Natural killer cell treated with Interleukin-12 subunit alpha and Interleukin-12 subunit beta and Interleukin-15 and Interleukin-18, amount 100 ng/mL, for 72 hours (primary cell): ENCODE measurements at regions not wholly inside any gene's neighbourhood (a gene's known extent, or its start where the extent isn't known, plus 50 kb on each side); places are given as distances from the start of the nearest gene placed in this dataset.

ENCODE experiments used
- ATAC-seq, 2 donors: fragments of 150-1000 bp; cut with Tn5 transposase in 1 of 2; sonication (Bioruptor Pico), chemical (Tn5 transposase) in 1 of 2; 2 replicates each; pipeline ENCODE4 v1.10.0; 2021
- DNase-seq: peaks from one replicate; pipeline ENCODE4 v3.0.0; 2022; ENCODE audit warnings: low spot score
- H3K27ac Mint-ChIP-seq, 2 donors: 1 replicate in 1 of 2; 2 replicates in 1 of 2; pipeline ENCODE4 v1.8.0; 2022; ENCODE audit warnings: mixed read lengths in 2 of 2, mild to moderate bottlenecking in 1 of 2, moderate library complexity in 1 of 2
- H3K27me3 Mint-ChIP-seq, 2 donors: 1 replicate in 1 of 2; 2 replicates in 1 of 2; pipeline ENCODE4 v1.8.0; 2022; ENCODE audit warnings: mixed read lengths in 2 of 2
- H3K36me3 Mint-ChIP-seq: one replicate; pipeline ENCODE4 v1.8.0; 2022; ENCODE audit warnings: mixed read lengths
- H3K4me1 Mint-ChIP-seq, 2 donors: 1 replicate in 1 of 2; 2 replicates in 1 of 2; pipeline ENCODE4 v1.8.0; 2022; ENCODE audit warnings: low read depth in 2 of 2, mixed read lengths in 2 of 2, mild to moderate bottlenecking in 1 of 2
- H3K4me3 Mint-ChIP-seq: one replicate; pipeline ENCODE4 v1.8.0; 2022; ENCODE audit warnings: mixed read lengths
- H3K9me3 Mint-ChIP-seq: 2 replicates; pipeline ENCODE4 v1.8.0; 2022; ENCODE audit warnings: mixed read lengths

DNA sequence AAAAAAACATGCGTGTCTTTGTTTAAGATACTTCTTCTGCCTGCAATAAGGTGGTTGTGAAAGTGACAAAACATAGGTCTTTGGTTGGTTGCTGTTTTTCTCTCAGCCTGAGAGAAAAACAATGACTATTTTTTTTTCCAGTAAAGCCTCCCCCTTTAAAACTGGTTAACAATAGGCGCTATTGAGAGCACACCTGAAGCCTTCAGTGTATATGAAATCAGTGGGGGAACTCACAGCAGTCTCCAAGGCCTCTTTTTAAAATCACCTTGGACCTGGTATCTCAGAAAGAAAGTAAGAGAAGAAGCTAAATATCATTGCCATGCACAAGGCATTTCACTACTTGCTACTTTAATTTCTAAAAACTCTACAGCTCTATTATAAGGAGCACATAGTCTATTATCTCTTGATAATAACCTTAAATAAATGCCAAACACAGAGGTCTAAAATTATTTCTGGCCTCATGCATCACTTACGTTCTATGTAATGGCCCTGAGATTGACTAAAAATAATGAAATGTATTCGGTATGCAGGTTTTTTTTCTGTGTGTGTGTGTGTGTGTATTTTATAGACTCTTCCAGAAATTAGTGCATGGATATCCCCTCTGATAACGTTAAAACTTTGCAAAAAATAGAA, 544.4 kb downstream of the TDRD15 start:
- no peaks in the 10 kb centered on the region for H3K4me1 Mint-ChIP-seq
- H3K27ac Mint-ChIP-seq, result no peak overlapping the region
- no peak for ATAC-seq
- peaks cover 28% of the 10 kb centered on the region for H3K9me3 Mint-ChIP-seq
- DNase-seq, result no peak
- no peaks in the 10 kb centered on the region for H3K36me3 Mint-ChIP-seq
- no peak overlapping the region for H3K4me3 Mint-ChIP-seq
- H3K27me3 Mint-ChIP-seq, result no peaks in the 10 kb centered on the region

- Mint-ChIP-seq H3K27me3 (no peaks in the 10 kb centered on the region), H3K4me3 (no peak overlapping the region), H3K9me3 (peaks cover 14% of the 10 kb centered on the region), H3K4me1 (no peaks in the 10 kb centered on the region), H3K36me3 (peaks cover 11% of the 10 kb centered on the region), H3K27ac (no peak overlapping the region)
- no peak for ATAC-seq
- no peak for DNase-seq
These were observed 552.3 kb downstream of the TDRD15 start for GRCh38 chr2:21676041-21676440.

DNA sequence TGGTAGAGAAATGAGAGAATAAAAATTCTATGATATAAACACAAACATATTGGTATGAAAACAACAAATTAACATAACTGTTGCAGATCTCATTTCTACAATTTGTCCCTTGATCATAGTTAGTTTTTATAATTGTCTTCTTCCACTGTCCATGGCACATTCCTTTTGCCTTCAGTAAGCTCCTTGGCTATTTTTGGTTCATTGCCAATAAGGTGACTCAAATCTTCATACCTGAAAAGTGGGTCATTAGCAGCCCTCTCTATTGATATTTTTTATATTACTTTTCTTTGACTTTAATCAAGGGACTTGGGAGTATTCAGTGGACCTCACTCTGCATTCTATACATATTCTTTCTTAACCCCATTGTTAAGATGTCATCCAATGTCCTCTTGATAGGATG, 552.9 kb downstream of the TDRD15 start:
- no peaks in the 10 kb centered on the region for H3K4me1 Mint-ChIP-seq
- no peak overlapping the region for H3K4me3 Mint-ChIP-seq
- DNase-seq, result no peak
- ATAC-seq, result no peak
- no peak overlapping the region for H3K27ac Mint-ChIP-seq
- peaks cover 11% of the 10 kb centered on the region for H3K36me3 Mint-ChIP-seq
- H3K9me3 Mint-ChIP-seq, result peaks cover 14% of the 10 kb centered on the region
- no peaks in the 10 kb centered on the region for H3K27me3 Mint-ChIP-seq

GRCh38 chr2:21683838-21684237, 560.1 kb downstream of the TDRD15 start:
- Mint-ChIP-seq H3K27ac (no peak overlapping the region), H3K36me3 (peaks cover 6% of the 10 kb centered on the region), H3K4me1 (no peaks in the 10 kb centered on the region), H3K9me3 (peaks cover 14% of the 10 kb centered on the region), H3K27me3 (no peaks in the 10 kb centered on the region), H3K4me3 (no peak overlapping the region)
- DNase-seq, result no peak
- ATAC-seq, result no peak

DNA sequence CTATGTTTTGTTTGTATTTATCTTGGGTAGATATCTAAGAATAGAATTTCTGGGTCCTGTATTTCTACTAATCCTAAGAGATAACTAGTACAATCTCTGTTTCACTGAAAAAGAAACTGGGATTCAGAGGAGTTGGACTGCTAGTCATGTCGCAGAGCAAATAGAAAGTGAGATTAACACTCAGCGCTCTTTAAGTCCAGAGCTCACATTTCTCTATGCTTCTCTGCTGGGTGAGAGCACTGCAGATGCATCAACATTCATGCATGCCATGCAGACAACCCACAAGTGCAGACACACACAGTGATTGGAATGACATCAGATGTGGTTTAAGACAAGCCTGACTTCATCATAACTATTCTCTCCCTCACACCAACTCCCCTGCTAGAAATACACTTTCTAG, 563.8 kb downstream of the TDRD15 start:
- DNase-seq (no peak), ATAC-seq (no peak)
- H3K27ac Mint-ChIP-seq, result no peak overlapping the region
- H3K27me3 Mint-ChIP-seq, result no peaks in the 10 kb centered on the region
- H3K4me1 Mint-ChIP-seq, result no peaks in the 10 kb centered on the region
- no peak overlapping the region for H3K4me3 Mint-ChIP-seq
- peaks cover 11% of the 10 kb centered on the region for H3K9me3 Mint-ChIP-seq
- H3K36me3 Mint-ChIP-seq, result no peaks in the 10 kb centered on the region

DNA sequence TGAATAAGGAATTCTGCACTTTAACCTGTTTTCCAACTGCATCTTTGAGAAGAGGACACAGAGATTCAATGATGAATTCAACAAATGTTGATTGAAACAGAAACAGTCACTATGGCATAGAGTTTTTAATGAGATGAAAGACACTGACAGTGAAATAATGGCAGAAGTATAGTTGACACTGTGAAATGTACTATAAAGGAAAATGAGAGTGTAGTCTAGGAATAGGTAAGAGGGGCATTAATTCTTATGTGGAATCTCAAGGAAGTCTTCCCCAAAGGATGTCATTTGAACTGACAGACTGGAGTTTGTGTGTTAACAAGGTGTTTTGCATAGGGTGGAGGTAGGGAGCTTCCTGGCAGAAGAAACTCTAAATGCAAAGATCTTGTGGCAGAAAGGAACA, 566.2 kb downstream of the TDRD15 start:
- no peak overlapping the region for H3K27ac Mint-ChIP-seq
- H3K9me3 Mint-ChIP-seq, result peaks cover 5% of the 10 kb centered on the region
- DNase-seq (no peak), ATAC-seq (no peak)
- no peak overlapping the region for H3K4me3 Mint-ChIP-seq
- no peaks in the 10 kb centered on the region for H3K27me3 Mint-ChIP-seq
- no peaks in the 10 kb centered on the region for H3K36me3 Mint-ChIP-seq
- H3K4me1 Mint-ChIP-seq, result no peaks in the 10 kb centered on the region

GRCh38 chr2:21693081-21693480, 569.3 kb downstream of the TDRD15 start:
- H3K4me3 Mint-ChIP-seq, result no peak overlapping the region
- H3K4me1 Mint-ChIP-seq, result no peaks in the 10 kb centered on the region
- no peak for DNase-seq
- ATAC-seq, result no peak
- H3K27me3 Mint-ChIP-seq, result no peaks in the 10 kb centered on the region
- no peaks in the 10 kb centered on the region for H3K36me3 Mint-ChIP-seq
- H3K9me3 Mint-ChIP-seq, result peaks cover 9% of the 10 kb centered on the region
- no peak overlapping the region for H3K27ac Mint-ChIP-seq

DNA sequence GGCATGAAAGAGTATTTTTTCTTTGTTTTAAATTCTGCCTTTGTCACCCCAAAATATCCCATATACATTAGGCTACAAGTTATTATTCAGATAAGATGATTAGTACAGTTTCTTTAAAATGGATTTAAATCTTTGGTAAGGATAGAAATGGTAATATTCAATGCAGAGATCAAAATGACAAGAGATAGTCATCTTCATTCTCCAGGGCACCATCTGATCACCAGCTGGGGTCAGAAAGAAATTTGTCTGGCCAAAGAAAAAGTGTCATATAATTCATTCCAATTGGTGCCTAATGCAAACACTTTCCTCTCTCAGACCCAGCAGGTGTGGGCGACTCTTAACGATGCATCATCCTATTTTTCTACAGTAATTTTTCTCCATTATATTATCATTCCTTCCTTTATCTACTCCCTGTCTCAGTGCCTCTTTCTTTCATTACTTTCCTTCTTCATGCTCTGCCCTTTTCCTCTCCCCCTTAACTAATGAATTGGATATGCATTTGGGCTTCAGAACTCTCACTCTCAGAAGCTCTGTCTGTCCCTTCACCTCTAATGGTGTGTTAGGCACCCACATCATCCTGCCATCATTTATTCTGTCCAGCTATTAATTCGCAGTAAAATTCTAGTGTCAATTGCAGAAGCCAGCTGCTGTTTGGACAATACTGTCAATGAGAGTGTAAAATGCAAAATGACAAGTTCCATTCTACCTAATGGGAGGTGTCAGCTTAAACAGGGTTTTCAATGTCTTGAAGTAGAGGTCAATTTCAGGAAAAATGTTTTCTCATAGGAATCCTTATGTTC, 570.5 kb downstream of the TDRD15 start:
- H3K27ac Mint-ChIP-seq, result no peak overlapping the region
- H3K36me3 Mint-ChIP-seq, result no peaks in the 10 kb centered on the region
- no peak for DNase-seq
- H3K4me1 Mint-ChIP-seq, result no peaks in the 10 kb centered on the region
- no peak overlapping the region for H3K4me3 Mint-ChIP-seq
- no peak for ATAC-seq
- H3K27me3 Mint-ChIP-seq, result no peaks in the 10 kb centered on the region
- H3K9me3 Mint-ChIP-seq, result peaks cover 9% of the 10 kb centered on the region

- H3K27ac Mint-ChIP-seq, result no peak overlapping the region
- DNase-seq, result no peak
- H3K27me3 Mint-ChIP-seq, result no peaks in the 10 kb centered on the region
- no peak for ATAC-seq
- no peak overlapping the region for H3K4me3 Mint-ChIP-seq
- H3K36me3 Mint-ChIP-seq, result no peaks in the 10 kb centered on the region
- peaks cover 13% of the 10 kb centered on the region for H3K9me3 Mint-ChIP-seq
- no peaks in the 10 kb centered on the region for H3K4me1 Mint-ChIP-seq
These were observed 573.1 kb downstream of the TDRD15 start for GRCh38 chr2:21696900-21697299.

GRCh38 chr2:21700644-21701043, 576.9 kb downstream of the TDRD15 start:
- no peaks in the 10 kb centered on the region for H3K4me1 Mint-ChIP-seq
- no peaks in the 10 kb centered on the region for H3K27me3 Mint-ChIP-seq
- no peak overlapping the region for H3K27ac Mint-ChIP-seq
- ATAC-seq (no peak), DNase-seq (no peak)
- H3K9me3 Mint-ChIP-seq, result peaks cover 11% of the 10 kb centered on the region
- no peak overlapping the region for H3K4me3 Mint-ChIP-seq
- no peaks in the 10 kb centered on the region for H3K36me3 Mint-ChIP-seq

DNA sequence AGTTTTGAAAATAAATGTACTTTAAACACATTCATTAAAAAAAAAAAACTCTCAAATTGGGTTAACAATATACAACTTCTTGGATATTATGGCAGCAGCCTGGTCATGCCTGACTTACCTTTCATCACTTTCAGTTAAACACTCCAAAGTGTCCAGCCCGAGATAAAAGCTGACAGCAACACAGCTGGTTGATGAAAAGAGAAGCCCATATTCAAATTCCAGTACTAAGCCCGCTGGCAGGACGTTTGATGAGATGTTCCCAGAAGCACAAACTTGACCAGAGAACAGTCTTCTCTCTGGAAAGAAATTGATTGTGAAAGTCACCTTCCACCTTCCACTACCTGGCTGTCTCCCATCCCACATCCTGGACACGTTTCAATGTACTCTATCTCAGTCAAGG, 586.3 kb downstream of the TDRD15 start:
- no peaks in the 10 kb centered on the region for H3K27me3 Mint-ChIP-seq
- peaks cover 24% of the 10 kb centered on the region for H3K9me3 Mint-ChIP-seq
- ATAC-seq (no peak), DNase-seq (no peak)
- no peaks in the 10 kb centered on the region for H3K4me1 Mint-ChIP-seq
- no peak overlapping the region for H3K4me3 Mint-ChIP-seq
- peaks cover 5% of the 10 kb centered on the region for H3K36me3 Mint-ChIP-seq
- H3K27ac Mint-ChIP-seq, result no peak overlapping the region

DNA sequence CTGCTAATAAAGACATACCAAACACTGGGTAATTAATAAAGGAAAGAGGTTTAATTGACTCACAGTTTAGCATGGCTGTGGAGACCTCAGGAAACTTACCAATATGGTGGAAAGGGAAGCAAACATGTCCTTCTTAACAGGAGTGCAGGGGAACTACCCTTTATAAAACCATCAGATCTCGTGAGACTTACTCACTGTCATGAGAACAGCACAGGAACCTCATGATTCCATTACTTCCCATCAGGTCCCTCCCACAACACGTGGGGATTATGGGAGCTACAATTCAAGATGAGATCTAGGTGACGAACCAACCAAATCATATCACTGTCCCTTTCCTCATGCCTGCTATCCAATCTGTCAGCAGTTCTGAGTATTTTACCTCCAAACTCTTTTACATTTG, 586.7 kb downstream of the TDRD15 start:
- peaks cover 25% of the 10 kb centered on the region for H3K9me3 Mint-ChIP-seq
- H3K27ac Mint-ChIP-seq, result no peak overlapping the region
- H3K27me3 Mint-ChIP-seq, result no peaks in the 10 kb centered on the region
- H3K4me1 Mint-ChIP-seq, result no peaks in the 10 kb centered on the region
- H3K4me3 Mint-ChIP-seq, result no peak overlapping the region
- peaks cover 5% of the 10 kb centered on the region for H3K36me3 Mint-ChIP-seq
- DNase-seq, result no peak
- no peak for ATAC-seq

GRCh38 chr2:21715887-21716286, 592.1 kb downstream of the TDRD15 start:
- ATAC-seq (no peak), DNase-seq (no peak)
- no peak overlapping the region for H3K27ac Mint-ChIP-seq
- H3K4me1 Mint-ChIP-seq, result no peaks in the 10 kb centered on the region
- H3K27me3 Mint-ChIP-seq, result no peaks in the 10 kb centered on the region
- H3K36me3 Mint-ChIP-seq, result peaks cover 11% of the 10 kb centered on the region
- no peak overlapping the region for H3K4me3 Mint-ChIP-seq
- H3K9me3 Mint-ChIP-seq, result peaks cover 23% of the 10 kb centered on the region

DNA sequence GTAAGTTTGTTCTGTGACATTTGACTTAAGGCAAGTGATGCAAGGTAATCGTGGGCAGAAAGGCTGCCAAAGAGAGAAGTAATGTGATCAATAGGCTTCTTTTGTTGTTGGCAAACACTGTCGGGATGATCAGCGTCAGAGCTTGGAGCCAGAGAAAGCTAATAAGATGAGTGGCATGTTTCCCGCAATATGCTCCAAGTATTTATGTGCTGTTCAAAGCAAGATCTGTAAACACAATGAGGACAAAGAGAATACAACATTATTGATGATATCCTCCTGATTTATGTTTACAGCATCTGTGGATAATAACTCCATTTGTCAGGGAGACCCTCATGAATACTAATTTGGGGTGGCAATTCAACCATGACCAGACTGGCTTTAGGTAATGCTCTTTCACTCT, 603.3 kb downstream of the TDRD15 start:
- DNase-seq (no peak), ATAC-seq (no peak)
- Mint-ChIP-seq H3K4me1 (no peaks in the 10 kb centered on the region), H3K36me3 (peaks cover 5% of the 10 kb centered on the region), H3K4me3 (no peak overlapping the region), H3K27me3 (no peaks in the 10 kb centered on the region), H3K27ac (no peak overlapping the region), H3K9me3 (peaks cover 32% of the 10 kb centered on the region)

GRCh38 chr2:21728133-21728532, 604.4 kb downstream of the TDRD15 start:
- no peak for ATAC-seq
- Mint-ChIP-seq H3K9me3 (peaks cover 30% of the 10 kb centered on the region), H3K36me3 (peaks cover 5% of the 10 kb centered on the region), H3K4me1 (no peaks in the 10 kb centered on the region), H3K4me3 (no peak overlapping the region), H3K27me3 (no peaks in the 10 kb centered on the region), H3K27ac (no peak overlapping the region)
- DNase-seq, result no peak
